Activated T-cell treated with anti-CD3 and anti-CD28 coated beads for 24 hours (primary cell): ENCODE measurements at regions not wholly inside any gene's neighbourhood (a gene's known extent, or its start where the extent isn't known, plus 50 kb on each side); places are given as distances from the start of the nearest gene placed in this dataset.

ENCODE experiments used
- DNase-seq: peaks from one replicate; pipeline ENCODE4 v3.0.0-alpha.2; 2020; ENCODE audit warnings: low read depth

DNA sequence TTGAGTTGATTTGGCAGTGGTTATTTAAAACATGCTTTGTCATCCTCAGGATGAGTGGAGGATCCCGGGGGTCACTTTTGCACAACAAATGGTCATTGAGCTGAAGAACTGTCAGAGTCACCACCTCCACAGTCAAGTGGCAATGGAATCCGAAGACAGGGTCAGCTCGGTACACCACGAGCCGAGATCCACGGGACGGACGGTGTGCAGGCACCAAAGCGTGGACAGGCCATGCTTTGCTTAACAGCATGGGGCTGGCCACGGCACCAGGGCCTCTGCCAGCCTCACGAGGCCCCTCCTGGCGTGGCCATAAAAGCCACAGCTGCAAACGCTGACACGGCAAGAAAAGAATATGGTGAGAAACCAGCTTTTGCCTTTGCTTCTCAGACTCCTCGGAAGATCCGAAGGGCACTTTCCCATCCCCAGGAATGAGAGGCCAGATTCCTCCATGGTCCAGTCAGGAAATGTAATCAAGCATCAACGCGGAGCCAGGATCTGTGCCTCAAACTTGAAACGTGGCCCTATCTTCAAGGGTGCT is 152.2 kb upstream of the DIO3 start:
- no peak for DNase-seq

DNA sequence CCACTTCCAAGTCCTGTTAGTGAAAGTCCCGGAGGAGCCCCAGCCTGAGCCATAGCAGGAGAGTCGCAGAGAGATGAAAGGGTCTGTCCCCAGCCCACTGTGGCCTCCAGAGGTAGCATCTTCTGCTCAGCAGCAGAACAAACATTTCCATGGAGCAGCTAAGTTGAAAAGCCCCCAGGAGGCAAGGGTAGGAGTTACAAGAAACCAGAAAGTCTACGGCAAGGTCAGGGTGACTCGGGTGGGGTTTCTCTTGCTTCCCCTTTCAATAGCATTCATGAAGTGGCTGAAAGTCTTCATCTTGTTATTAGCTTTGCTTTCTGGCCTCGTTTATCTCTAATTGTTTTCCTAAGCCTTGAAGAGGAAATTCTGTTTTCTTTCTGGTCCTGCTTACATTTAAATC is 151.2 kb upstream of the DIO3 start:
- DNase-seq = no peak

DNA sequence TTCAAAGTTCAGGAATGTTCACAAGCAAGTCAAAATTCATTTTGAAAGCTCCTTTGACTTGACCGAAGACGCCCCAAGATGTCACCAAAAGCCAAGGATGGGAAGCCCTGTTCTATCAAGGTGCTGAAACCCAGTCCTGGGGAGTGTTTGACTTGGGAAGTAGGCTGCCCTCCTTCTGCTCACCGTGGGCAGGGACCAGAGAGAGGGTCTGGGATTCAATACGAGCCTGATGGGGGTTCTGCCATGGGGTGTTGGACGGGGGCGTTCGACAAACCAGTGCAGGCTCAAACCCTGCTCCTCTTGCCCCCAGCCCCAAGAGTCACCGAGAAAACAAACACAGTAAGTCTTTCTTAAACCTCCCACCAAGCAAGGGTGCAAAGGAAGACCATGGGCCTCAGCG is 150.1 kb upstream of the DIO3 start:
- no peak for DNase-seq

DNA sequence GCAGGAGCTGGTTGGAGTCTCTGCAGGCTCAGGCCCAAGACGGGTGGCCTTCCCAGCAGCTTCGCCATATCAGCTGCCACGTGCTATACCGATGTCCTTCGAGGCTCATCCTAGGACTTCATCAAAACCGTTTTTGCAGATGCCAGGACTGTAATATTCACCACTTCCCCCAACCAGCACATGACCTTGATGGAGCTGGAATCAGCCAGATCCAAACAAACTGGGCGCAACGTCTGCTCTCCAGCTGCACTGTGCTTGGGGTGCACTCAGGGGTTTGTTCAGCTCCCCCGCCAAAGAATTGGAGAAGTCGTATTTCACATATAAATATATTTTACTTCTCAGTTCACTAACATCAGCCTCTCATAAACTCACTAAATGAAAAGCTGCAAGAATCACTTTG is 149.5 kb upstream of the DIO3 start:
- no peak for DNase-seq

DNA sequence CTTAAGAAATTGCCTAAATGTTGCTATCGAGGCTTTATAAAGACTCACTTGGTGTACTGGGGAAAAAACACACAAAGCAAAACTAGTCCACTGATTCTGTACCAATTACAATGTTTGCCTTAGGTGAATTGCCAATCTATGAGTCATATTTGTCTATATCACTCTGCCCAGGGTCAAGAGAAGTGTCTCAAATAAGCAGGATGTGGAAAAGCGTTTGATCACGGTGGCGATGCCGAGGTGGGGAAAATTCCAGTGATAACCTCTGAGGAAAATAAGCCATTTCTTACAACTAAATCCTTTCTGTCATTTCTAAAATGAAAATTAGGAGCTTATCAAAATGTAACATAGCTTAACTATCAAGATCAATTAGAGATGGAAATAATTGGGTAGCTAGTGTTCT is 148.6 kb upstream of the DIO3 start:
- no peak for DNase-seq

DNA sequence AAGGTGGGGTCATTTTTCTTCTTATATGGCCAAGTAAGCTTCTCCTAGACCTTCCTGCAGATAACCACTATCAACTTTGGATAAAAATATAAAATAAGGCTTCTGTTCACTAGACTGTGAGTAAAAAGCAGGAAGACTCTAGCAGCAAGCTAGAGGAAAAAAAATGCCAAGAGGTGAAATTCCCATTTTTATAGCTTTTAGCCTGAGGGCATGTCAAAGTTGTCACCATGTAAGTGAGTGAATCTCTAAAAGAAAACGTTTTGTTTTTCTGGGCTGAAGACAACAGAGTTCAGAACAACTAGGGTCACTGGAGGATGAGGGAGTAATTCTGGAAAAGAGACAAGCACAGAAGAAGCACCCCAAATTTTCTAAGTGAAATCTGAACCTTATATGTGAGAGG is 143.9 kb upstream of the DIO3 start:
- no peak for DNase-seq

DNA sequence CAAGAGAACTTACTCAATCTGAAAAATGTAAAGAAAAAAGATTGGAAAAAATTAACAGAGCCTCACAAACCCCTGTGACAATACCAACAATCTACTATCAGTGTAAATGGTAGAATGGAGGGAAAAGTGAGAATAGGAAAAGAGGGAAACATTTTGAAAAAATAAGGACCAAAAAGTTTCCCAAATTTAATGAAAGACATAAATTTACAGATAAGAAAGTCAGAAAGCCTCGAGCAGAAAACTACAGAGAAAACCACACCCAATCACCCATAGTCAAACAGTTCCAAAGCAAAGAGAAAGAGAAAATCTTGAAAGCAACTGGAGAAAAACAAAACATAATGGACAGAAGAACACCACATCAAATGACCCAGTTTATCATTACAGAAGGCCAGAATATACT is 142.7 kb upstream of the DIO3 start:
- no peak for DNase-seq

DNA sequence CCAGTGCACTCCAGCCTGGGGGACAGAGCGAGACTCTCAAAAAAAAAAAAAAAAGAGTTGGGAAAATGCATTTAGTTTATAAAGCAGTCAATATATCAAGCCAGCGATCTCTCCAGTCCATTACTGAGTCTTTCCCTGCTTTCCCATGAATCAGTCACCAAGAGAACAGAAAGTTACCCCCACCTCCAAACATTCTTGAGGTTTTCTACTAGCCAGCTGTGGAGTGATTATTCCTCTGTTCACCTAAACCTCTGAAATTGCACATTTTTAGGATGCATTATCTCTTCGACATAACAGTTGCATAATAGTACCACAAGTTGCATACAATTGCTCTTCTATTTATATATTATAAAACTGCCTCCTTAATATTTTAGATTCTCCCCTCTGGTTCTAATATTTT is 134.8 kb upstream of the DIO3 start:
- DNase-seq = no peak

DNA sequence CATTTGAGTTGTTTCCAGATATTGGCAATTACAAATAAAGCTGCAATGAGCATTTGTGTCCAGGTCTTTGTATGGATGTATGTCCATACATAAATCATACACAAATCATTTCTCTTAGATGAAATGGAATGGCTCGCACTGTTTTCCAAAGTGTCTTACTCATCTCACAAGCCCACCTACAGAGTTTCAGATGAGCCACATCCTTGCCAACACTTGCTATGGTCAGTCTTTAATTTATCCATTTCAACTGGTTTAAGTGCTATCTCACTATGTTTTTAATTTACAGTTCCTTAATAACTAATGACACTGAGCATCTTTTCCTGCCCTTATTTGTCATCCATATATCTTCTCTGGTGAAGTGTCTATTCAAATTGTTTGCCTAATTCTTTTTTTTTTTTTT is 132.9 kb upstream of the DIO3 start:
- no peak for DNase-seq

DNA sequence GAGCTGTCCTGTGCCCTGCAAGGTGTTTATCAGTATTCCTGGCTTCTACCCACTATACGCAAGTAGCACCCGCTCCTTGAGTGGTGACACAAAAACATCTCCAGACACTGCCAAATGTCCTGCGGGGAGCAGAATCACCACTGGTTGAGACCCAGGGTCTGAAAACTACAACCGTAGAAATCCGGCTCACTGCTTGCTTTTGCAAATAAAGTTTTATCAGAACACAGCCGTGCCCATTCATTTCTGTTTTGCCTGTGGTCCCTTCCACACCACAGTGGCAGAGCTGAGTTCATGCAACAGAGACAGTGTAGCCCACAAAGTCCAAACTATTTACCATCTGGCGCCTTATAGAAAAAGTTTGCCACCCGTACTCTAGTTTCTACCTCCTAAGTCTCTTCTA is 125.7 kb upstream of the DIO3 start:
- no peak for DNase-seq

DNA sequence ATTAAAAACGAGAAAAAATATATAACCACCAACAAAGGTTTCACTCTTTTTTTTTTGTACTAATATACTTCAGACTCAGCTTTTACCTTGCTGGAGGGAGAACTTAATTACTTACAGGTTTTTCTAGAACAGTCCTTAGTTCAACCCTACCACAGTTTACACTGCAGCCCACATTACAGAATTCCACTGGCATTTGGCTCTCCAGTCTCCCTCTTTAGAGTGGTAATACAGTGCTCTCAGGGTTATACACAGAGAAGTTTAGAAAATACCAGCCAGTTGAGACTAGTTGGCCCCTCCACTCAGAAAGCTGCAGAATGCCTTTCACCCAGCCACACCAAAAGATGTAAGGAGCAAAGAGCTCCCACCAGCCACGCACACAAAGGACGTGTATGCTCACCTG is 122.3 kb upstream of the DIO3 start:
- no peak for DNase-seq

DNA sequence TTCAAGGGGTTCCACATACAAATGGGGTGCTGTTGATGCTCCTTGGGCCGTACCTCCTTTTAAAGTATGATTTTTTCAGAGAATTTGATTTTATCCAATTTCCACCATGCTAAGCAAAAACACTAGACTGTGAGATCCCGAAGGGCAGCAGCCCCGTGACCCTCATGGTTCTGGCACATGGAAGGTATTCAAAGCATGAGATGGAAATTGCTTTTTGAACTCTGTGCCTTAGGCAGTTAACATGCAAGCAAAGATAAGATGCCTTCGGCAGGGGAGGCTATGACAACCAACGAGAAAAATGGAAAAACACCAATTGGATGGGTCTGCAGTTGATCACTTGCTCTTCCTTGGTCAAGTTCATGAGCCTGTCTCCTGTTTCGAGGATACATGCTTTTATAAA is 120.8 kb upstream of the DIO3 start:
- DNase-seq = no peak

DNA sequence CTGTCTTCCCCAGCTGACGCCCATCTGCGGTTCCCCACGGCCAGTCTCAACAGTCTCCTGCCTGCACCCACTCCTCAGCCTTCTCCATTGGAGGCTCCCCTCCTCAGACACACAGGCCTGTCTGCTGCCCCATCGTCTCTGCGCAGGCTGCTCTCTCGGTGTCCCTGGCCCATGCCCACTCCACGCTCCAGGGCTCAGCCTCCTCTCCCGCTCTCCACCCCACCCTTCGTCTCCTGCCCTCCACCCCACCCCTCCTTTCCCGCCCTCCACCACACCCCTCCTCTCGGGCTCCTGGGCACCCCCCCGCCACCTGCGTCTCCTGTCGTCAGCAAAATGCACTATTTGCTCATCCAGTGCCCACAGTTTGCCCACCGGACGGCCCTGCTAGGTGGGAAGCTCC is 119.6 kb upstream of the DIO3 start:
- no peak for DNase-seq

DNA sequence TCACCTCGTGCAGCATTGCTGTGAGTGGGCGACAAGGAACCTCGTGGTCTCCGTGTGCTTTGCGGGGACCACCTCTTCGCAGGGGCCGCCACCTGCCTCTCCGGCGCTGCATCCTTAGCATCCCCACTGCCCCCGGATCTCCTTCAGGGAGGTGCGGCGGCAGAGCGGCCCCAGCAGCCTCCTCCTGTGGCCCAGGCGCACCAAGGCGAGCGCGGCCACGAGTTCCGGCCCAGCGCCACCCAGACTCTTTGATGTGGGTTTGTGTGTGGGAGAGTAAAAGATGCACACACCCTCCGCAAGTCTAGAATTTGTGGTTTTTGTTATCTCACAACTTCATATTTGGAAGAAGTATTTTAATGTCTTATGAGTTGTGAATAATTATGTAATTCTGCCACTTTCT is 118.8 kb upstream of the DIO3 start:
- DNase-seq = peak; percentile 58

DNA sequence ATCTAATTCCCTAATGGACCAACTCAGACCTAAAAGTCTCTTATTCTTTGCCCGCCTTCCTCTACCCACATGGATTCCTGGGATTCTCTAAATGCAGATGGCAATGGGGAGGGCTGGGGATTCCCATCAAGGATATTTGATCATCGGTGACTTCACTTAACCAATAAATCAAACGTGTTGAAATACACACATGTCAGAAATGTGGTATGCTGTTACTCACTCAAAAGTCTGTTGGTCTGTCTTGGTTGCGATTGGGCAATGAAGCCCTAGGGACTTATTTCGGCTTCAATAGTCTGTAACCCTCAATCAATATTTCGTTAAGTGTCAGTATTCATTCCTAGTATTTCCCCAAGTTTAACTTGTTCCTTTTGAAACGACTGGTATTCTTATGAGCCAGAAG is 117.2 kb upstream of the DIO3 start:
- DNase-seq = no peak

DNA sequence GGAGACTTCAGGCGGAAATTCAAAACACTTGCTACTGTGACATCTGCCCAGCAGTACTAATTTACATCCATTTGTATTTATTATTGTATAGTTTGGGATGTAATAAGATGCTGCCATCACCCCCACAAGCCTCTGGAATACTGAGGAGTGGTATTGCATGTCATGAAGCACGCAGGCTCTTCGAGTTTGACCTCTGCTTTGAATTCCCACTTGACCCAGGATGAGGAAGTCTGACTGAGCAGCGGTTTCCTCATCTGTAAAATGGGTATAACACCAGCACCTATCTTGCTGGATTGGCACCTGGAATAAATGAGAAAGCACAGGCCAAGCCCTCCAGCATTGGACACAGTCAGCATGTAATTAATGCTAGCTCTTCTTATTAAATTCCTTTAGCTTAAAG is 116.0 kb upstream of the DIO3 start:
- DNase-seq = no peak

DNA sequence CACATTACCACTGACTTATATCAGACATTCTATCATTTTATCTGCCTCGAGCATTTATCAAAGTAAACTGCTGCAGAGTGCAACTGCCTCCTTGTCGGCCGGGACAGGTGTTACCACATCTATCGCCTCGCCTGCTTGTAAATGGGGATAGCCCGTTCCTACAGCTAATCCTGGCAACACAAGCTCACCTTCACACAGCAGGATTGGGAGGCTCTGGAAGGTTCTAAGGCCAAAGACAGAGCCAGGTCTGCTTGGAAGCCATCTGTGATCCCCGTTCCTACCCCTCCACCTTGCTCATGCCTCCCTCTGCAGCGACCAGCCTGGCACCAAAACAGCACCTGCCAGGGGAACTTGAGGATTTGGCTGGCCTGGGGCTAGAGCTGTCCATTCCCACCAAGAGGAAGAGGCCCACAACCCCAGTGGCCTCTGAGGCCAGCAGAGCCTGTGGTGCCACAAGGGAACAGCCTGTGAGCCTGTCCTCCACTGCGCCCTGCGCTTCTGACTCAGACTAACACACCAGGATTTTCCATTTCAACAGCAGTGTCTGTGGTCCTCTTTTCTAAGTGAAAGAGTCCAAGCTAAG is 114.8 kb upstream of the DIO3 start:
- no peak for DNase-seq

DNA sequence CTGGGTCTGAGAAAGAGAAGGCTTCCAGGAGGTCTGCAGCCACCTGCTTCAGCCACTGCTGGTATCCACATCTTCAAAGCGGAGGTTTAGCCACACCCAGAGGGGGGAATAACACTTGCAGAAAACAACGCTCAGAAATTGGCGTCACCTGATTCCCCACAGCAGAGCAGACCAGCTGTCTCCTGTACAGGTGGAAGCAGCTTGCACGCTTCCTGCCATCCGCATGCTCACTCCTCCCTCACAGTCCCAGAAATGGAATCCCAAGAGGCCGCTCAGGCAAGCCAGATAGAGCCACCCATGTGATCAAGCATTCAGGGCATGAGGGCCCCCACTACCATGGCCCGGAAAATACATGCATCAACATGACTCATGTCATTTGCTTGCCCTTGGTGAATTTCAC is 112.2 kb upstream of the DIO3 start:
- no peak for DNase-seq

DNA sequence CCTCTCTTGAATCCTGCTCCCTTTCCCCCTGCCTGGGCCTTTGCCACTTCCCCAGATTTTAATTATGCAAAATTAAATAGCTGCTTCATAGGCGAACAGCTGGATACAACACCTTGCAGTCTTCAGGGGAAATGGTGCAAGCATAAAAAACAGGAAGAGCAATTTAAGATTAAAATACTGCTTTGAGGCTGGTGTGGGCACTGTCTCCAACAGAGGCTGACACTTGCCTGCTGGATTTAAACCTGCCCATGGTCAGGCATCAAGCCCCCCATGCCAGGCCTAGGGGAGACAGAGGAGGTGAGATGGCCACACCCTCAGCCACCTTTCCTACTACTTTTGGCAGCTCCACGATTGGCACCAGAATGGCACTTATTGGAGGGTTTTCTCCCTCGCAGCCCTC is 110.1 kb upstream of the DIO3 start:
- no peak for DNase-seq

DNA sequence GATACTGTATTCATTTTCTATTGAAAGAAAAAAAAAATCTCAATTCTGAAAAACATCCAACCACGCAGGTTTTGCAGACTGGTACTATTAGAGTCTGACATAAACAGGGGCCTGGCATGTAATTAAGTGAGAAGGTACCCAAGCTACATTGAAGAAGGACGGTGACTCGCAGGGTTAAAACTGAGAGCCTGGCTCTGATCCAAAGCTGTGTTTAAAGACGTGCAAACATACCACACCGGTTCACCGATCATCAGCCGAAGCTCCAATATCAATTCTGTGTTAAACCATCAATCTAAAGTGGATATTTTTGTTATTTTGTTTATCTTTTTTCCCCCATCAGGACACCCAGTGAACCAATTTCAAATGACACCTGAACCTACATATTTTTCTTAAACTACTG is 108.1 kb upstream of the DIO3 start:
- DNase-seq = no peak

DNA sequence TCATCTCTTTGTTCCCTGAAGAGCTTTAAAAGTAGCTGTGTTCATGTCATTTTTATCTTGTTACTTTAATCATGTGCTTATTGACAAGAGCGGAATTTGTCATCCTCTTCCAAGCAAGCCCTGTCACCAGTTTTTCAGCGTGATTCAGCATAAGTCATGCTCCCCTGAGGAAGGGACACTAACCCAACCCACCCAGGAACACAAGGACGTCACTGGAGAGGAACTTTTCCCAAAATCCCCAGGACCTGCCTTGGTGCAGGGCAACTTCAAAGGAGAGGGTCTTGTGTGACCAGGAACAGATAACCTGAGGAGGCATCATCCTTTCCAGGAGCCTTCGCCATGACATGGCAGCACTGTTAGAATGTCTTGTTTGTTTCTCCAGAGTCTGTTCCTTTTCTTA is 107.1 kb upstream of the DIO3 start:
- DNase-seq = no peak

DNA sequence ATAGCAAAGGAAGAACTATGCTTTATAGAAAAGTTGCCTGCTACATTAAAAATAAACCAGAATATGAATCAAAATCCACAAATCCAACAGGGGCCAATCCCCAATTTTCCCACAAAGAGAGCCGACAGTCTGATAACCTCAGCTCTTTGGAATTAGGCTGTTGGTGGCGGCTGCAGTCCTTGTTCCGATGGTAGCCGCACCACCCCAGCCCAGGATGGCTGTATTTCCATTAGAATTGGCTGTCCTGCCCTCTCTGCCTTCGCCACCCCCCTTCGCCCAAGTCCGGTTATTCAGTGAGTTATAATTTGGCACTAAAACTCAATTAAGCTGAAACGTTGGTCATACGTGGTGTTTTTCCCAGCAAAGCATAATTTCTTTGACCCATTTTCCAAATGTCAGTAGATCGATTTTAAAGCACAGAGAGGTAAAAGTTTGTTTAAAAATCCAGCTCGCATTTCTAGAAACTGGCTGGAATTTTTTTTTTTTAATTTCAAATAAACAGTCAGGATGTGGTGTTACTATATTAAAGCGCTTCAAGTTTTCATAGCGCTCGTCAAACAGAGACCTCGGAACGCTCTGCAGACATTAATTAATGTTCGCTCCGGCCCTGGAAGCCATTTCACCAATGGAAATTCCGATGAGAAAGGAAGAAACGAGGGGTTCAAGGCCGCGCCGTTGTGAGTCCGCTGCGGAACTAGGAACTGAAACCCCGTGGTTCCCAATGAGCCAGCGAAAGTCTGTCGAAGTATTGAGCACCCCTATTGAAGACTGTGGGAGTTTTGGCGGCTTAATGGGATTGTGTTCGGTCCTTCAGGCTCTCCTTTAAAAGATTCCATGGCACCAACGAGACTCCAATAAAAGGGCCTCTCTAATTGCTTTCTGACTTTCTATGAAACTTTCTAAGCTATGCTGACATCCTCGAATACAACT is 104.8 kb upstream of the DIO3 start:
- no peak for DNase-seq

DNA sequence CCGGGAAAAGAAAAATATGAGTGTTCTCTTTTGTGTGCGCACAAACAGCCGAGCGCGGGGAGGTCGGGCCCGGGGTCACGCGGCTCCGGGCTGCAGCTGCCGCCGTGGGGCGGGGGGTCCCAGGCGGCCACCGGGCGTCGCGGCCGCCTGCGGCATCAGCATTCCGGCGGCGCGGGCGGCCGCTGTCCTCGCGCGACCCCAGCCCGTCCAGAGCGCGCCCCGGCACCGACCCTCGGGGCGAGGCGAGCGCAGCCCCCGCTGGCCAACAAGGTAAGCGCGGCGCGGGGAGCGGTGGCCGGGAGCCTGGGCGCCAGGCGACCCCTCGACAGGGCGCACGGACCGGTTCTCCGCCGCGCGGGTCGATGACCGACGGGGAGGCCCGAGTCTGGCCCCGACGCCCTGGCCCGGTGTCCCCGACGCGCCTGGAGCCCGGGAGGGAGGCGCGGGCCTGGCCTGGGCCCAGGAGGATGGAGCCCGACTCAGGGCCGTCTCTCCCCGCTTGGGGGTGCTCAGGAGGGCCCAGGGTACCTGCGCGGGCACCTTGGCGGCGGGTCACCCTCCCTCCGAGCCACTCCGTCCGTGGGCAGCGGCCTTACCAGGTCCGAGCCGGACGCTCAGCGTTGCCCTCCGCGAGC is 103.9 kb upstream of the DIO3 start:
- no peak for DNase-seq
